ENCODE measurements at regions not wholly inside any gene's neighbourhood (a gene's known extent, or its start where the extent isn't known, plus 50 kb on each side); places are given as distances from the start of the nearest gene placed in this dataset.
"Not testable (repeated sequence)": the region's sequence is repeated elsewhere in the genome, so short reads cannot be mapped to it uniquely, and the experiment has no call there.

GRCh38 chr3:145294572-145294971, 866.4 kb downstream of the PLOD2 start:
- in situ Hi-C loops (cut with HindIII; ENCODE audit: low sequenced_read_pairs) = no loop called here

DNA sequence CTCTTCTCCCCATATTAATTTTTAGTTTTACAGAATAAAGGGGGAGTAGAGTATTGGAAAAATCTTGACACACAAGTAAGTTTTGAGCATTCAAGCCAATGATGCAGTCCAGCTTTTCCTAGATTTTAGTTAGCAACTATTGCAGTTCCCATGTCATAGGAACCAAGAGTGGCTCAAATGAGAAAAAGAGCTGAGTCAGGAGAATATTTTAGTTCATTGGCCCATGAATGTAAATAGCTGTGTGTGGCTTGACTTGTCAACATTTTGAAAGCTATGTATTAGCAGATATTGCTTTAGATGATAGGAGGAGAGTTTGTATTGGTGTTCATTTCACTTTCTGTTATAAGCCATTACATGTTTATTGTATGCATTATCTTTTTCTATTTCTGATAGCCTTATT, 853.7 kb downstream of the PLOD2 start:
- in situ Hi-C loops (cut with HindIII; ENCODE audit: low sequenced_read_pairs) = no loop called here

- in situ Hi-C loops (cut with HindIII; ENCODE audit: low sequenced_read_pairs) = no loop called here
These were observed 847.2 kb downstream of the PLOD2 start for GRCh38 chr3:145313751-145314150.

- in situ Hi-C loops (cut with HindIII; ENCODE audit: low sequenced_read_pairs) = not testable (repeated sequence)
These were observed 844.7 kb downstream of the PLOD2 start for GRCh38 chr3:145316253-145316652.

GRCh38 chr3:145326666-145327065, 834.3 kb downstream of the PLOD2 start:
- in situ Hi-C loops (cut with HindIII; ENCODE audit: low sequenced_read_pairs) = no loop called here

- in situ Hi-C loops (cut with HindIII; ENCODE audit: low sequenced_read_pairs) = not testable (repeated sequence)
These were observed 827.6 kb downstream of the PLOD2 start for GRCh38 chr3:145333427-145333826.

- in situ Hi-C loops (cut with HindIII; ENCODE audit: low sequenced_read_pairs) = no loop called here
These were observed 827.1 kb downstream of the PLOD2 start for GRCh38 chr3:145333931-145334330.

DNA sequence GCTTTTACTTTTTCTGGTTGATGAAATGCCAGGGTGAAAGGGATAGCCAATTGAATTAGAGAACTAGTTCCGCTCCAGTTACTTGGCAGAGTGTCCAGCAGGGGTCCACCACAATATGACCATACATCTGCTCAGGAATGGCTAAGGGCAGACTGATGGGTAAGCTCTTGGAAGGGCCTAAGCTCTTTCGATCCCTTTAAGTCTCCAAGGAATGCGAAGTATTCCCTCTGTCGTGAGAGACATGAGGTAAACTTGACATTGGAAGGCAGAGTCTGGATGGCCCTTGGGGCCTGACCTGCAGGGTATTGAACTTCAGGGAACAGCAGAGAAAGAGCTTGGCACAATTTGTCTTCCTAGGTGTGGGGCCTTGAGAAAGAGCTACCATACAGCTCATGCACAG, 805.8 kb downstream of the PLOD2 start:
- in situ Hi-C loops (cut with HindIII; ENCODE audit: low sequenced_read_pairs) = no loop called here

- in situ Hi-C loops (cut with HindIII; ENCODE audit: low sequenced_read_pairs) = no loop called here
These were observed 803.5 kb downstream of the PLOD2 start for GRCh38 chr3:145357453-145357852.

DNA sequence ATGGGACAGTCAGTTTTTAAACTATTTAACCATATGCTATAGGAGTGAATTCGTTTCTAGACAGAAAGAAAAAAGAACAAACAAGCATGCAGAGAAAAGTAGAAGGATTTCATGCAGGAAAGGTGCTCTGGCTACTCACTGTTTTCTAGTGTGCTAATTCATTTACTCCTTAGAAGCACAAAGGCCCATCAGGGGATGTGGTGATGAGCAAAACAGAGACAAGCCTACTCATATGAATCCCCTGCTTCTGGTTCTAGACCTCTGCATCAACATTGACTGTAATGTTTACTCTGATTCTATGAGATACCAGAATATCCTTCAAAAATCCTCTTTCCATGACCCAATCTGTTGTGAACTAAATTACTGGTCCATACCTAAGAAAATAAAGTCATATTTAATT, 801.9 kb downstream of the PLOD2 start:
- in situ Hi-C loops (cut with HindIII; ENCODE audit: low sequenced_read_pairs) = no loop called here

GRCh38 chr3:145368748-145369147, 792.2 kb downstream of the PLOD2 start:
- in situ Hi-C loops (cut with HindIII; ENCODE audit: low sequenced_read_pairs) = no loop called here

DNA sequence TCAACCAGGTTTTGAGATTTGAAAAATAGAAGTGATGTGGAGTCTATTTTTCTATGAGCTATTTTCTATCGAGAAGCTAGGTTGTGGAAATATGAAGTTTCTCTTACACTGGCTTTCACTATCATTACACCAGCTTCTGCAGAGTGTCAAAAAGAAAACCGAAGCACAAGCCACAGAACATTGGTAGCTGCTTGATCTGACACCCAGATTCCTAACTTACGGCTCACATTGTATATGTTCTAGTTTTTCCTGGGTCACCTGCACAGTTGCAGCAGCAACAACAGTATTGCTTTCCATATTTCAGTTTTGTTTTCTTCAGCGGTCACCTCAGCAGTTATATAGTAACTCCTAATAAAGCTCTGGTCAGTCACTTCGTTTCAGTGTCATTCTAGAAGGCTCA, 790.1 kb downstream of the PLOD2 start:
- in situ Hi-C loops (cut with HindIII; ENCODE audit: low sequenced_read_pairs) = no loop called here

- in situ Hi-C loops (cut with HindIII; ENCODE audit: low sequenced_read_pairs) = no loop called here
These were observed 783.7 kb downstream of the PLOD2 start for GRCh38 chr3:145377301-145377700.

DNA sequence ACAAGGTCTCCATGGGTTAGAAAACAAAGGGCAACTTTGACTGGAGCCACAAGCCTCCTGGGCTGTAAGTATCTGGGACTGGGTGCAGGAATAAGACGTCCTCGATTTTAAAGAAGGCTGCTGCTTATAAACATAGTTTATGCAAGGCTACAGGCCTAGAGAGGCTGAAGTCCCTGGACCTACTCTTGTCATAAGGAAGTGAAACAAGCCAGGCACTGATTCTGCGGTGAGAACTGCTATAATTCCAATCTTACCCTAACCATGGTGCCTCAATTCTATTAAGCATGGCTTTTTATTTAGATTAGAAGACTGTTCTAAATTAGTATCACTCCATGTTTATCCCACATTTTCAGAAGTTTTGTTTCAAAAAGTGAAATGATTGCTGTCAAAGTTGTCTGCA, 777.6 kb downstream of the PLOD2 start:
- in situ Hi-C loops (cut with HindIII; ENCODE audit: low sequenced_read_pairs) = no loop called here

GRCh38 chr3:145384307-145384706, 776.7 kb downstream of the PLOD2 start:
- in situ Hi-C loops (cut with HindIII; ENCODE audit: low sequenced_read_pairs) = no loop called here

GRCh38 chr3:145387211-145387610, 773.8 kb downstream of the PLOD2 start:
- in situ Hi-C loops (cut with HindIII; ENCODE audit: low sequenced_read_pairs) = no loop called here

GRCh38 chr3:145395421-145395820, 765.6 kb downstream of the PLOD2 start:
- in situ Hi-C loops (cut with HindIII; ENCODE audit: low sequenced_read_pairs) = no loop called here

DNA sequence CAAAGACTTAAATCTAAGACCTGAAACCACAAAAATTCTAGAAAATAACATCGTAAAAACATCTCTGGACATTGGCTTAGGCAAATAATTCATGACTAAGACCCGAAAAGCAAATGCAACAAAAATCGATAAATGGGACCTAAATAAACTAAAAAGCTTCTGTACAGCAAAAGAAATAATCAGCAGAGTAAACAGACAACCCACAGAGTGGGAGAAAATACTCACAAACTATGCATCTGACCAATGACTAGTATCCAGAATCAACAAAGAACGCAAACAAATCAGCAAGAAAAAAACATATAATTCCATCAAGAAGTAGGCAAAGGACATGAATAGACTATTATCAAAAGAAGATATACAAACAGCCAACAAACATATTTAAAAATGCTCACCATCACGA, 749.4 kb downstream of the PLOD2 start:
- in situ Hi-C loops (cut with HindIII; ENCODE audit: low sequenced_read_pairs) = no loop called here

- in situ Hi-C loops (cut with HindIII; ENCODE audit: low sequenced_read_pairs) = no loop called here
These were observed 743.3 kb downstream of the PLOD2 start for GRCh38 chr3:145417678-145418077.

GRCh38 chr3:145422556-145422955, 738.4 kb downstream of the PLOD2 start:
- in situ Hi-C loops (cut with HindIII; ENCODE audit: low sequenced_read_pairs) = no loop called here

GRCh38 chr3:145427355-145427754, 733.6 kb downstream of the PLOD2 start:
- in situ Hi-C loops (cut with HindIII; ENCODE audit: low sequenced_read_pairs) = no loop called here

DNA sequence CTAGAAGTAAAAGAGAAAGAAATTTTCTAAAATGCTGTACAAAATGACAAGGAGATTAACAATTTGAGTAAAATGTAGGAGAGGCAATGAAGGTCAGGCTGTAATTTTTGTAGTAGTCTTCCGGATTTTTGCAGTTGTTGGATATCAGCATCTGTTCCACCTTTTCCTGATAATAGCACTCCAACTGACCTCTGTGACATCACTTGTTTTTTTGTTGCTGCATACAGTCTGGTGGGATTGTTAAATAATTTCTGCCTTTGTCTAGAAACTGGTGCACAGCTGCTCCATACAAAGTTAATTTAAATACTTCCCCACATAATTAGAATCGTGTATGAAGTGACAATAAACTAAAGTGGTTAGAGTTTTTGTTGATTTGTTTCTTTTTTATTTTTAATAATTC, 731.4 kb downstream of the PLOD2 start:
- in situ Hi-C loops (cut with HindIII; ENCODE audit: low sequenced_read_pairs) = no loop called here

DNA sequence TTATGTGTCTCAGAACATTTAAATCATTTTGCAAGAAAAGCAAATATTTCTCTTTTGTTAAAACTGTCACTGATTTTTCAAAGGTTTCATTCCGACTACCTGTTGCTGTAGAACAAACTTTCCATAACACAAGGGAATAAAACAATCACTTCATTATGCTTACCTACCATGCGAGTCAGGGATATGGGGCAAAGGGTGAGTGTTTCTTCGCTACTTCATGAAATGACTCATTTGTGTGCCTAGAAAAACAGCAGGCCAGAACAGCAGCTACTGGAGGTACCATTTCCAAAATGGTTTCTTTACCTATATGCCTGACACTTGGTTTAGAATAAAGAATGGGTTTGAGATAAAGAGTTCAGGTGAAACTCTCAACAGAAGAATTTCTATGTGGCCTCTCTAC, 712.5 kb downstream of the PLOD2 start:
- in situ Hi-C loops (cut with HindIII; ENCODE audit: low sequenced_read_pairs) = no loop called here
